Fibroblast of lung (primary cell): ENCODE measurements at regions not wholly inside any gene's neighbourhood (a gene's known extent, or its start where the extent isn't known, plus 50 kb on each side); places are given as distances from the start of the nearest gene placed in this dataset.

Experiments
- CTCF ChIP-seq, 2 donors: IDR thresholded peaks in 1 of 2; conservative IDR thresholded peaks in 1 of 2; 1 replicate in 1 of 2; 2 replicates in 1 of 2; pipeline ENCODE4 v1.5.1; 2011 to 2012; ENCODE audit warnings: low read length in 2 of 2, control low read depth in 1 of 2, inconsistent platforms in 1 of 2, low read depth in 1 of 2, mild to moderate bottlenecking in 1 of 2
- EZH2 ChIP-seq: IDR thresholded peaks from 2 replicates; pipeline ENCODE4 v1.5.1; 2012; ENCODE audit warnings: low read length, control low read depth, mild to moderate bottlenecking; ENCODE audit errors: missing control alignments

GRCh38 chr15:47872208-47872607 lies 154.9 kb downstream of the SEMA6D start:
- TF ChIP-seq EZH2 (no peak), CTCF (conservative IDR thresholded peaks at IDR 0.05 in 1 of 2, IDR thresholded peaks at IDR 0.05 in 1 of 2; ENCODE audit: low read depth in 1 of 2, low read length in 2 of 2) (no peak)
